T47D (cell line): ENCODE measurements at regions not wholly inside any gene's neighbourhood (a gene's known extent, or its start where the extent isn't known, plus 50 kb on each side); places are given as distances from the start of the nearest gene placed in this dataset.
"Not testable (repeated sequence)": the region's sequence is repeated elsewhere in the genome, so short reads cannot be mapped to it uniquely, and the experiment has no call there.

Experiments used
- DNase-seq, 2 experiments: peaks; one replicate each; pipeline versions ENCODE4 v3.0.0 to v3.0.0-alpha.2; 2011 to 2012; ENCODE audit warnings: low read depth in 1 of 2, low spot score in 1 of 2
- JUND ChIP-seq: IDR thresholded peaks from 2 replicates; pipeline ENCODE4 v1.6.1; 2012; ENCODE audit warnings: low read depth
- in situ Hi-C: cut with HindIII; loops from 2 replicates; pipeline ENCODE4 v1.10.0; 2016; ENCODE audit warnings: low sequenced_read_pairs, low pct_unique_long_range_greater_than_20kb

- no peak for TF ChIP-seq JUND
- DNase-seq: peak in 1 of 2 experiments; percentile 79
- in situ Hi-C loops: no loop called here
These were observed 658.1 kb upstream of the ARRDC3 start for GRCh38 chr5:92041206-92041605.

- DNase-seq, in situ Hi-C loops: not testable (repeated sequence)
These were observed 646.7 kb upstream of the ARRDC3 start for GRCh38 chr5:92029792-92030191.

- TF ChIP-seq JUND: no peak
- in situ Hi-C loops: no loop called here
- no peak for DNase-seq
These were observed 640.4 kb upstream of the ARRDC3 start for GRCh38 chr5:92023555-92023954.

- no peak for DNase-seq
- no peak for TF ChIP-seq JUND
- in situ Hi-C loops: no loop called here
These were observed 640.0 kb upstream of the ARRDC3 start for GRCh38 chr5:92023141-92023471.

GRCh38 chr5:92022415-92023140 is 639.5 kb upstream of the ARRDC3 start:
- in situ Hi-C loops: no loop called here
- TF ChIP-seq JUND: no peak
- DNase-seq: no peak

GRCh38 chr5:92019376-92019990 is 636.4 kb upstream of the ARRDC3 start:
- in situ Hi-C loops: no loop called here
- no peak for TF ChIP-seq JUND

GRCh38 chr5:92017776-92018175 is 634.7 kb upstream of the ARRDC3 start:
- DNase-seq: no peak
- TF ChIP-seq JUND: no peak
- in situ Hi-C loops: no loop called here

More at GRCh38 chr5:92019376-92019990, 636.4 kb upstream of the ARRDC3 start:
- DNase-seq: no peak

- in situ Hi-C loops: not testable (repeated sequence)
These were observed 628.7 kb upstream of the ARRDC3 start for GRCh38 chr5:92011845-92012244.

GRCh38 chr5:92003806-92004205 is 620.7 kb upstream of the ARRDC3 start:
- in situ Hi-C loops: no loop called here
- TF ChIP-seq JUND: no peak
- no peak for DNase-seq

More at GRCh38 chr5:92011845-92012244, 628.7 kb upstream of the ARRDC3 start:
- DNase-seq: not testable (repeated sequence)

- DNase-seq: no peak
- in situ Hi-C loops: no loop called here
- no peak for TF ChIP-seq JUND
These were observed 619.7 kb upstream of the ARRDC3 start for GRCh38 chr5:92002721-92003274.

- TF ChIP-seq JUND: no peak
- no peak for DNase-seq
- in situ Hi-C loops: no loop called here
These were observed 615.7 kb upstream of the ARRDC3 start for GRCh38 chr5:91998774-91999173.

GRCh38 chr5:91983869-91984268 is 600.8 kb upstream of the ARRDC3 start:
- in situ Hi-C loops: no loop called here
- no peak for DNase-seq
- no peak for TF ChIP-seq JUND

GRCh38 chr5:91978221-91978882 is 595.2 kb upstream of the ARRDC3 start:
- no peak for TF ChIP-seq JUND
- no peak for DNase-seq
- in situ Hi-C loops: no loop called here
